ENCODE measurements at regions not wholly inside any gene's neighbourhood (a gene's known extent, or its start where the extent isn't known, plus 50 kb on each side); places are given as distances from the start of the nearest gene placed in this dataset.
"Not testable (repeated sequence)": the region's sequence is repeated elsewhere in the genome, so short reads cannot be mapped to it uniquely, and the experiment has no call there.

GRCh38 chr1:14426854-14427253 lies 171.6 kb upstream of the KAZN start:
- no peak for TF ChIP-seq CTCF (IDR thresholded peaks at IDR 0.05; ENCODE audit: low read length, missing control alignments)
- H3K4me3 ChIP-seq (replicated peaks; ENCODE audit: low read depth, low read length), result no peak overlapping the region
- DNase-seq (ENCODE audit: low read depth), result no peak

- no peak overlapping the region for H3K4me3 ChIP-seq (replicated peaks; ENCODE audit: low read depth, low read length)
- no peak for TF ChIP-seq CTCF (IDR thresholded peaks at IDR 0.05; ENCODE audit: low read length, missing control alignments)
- DNase-seq (ENCODE audit: low read depth), result no peak
These were observed 168.9 kb upstream of the KAZN start for GRCh38 chr1:14429577-14429976.

- not testable (repeated sequence) for H3K4me3 ChIP-seq (replicated peaks; ENCODE audit: low read depth, low read length); DNase-seq (ENCODE audit: low read depth)
These were observed 165.8 kb upstream of the KAZN start for GRCh38 chr1:14432728-14433127.

- no peak for DNase-seq (ENCODE audit: low read depth)
- no peak overlapping the region for H3K4me3 ChIP-seq (replicated peaks; ENCODE audit: low read depth, low read length)
- TF ChIP-seq CTCF (IDR thresholded peaks at IDR 0.05; ENCODE audit: low read length, missing control alignments), result no peak
These were observed 163.0 kb upstream of the KAZN start for GRCh38 chr1:14435368-14436023.

- H3K4me3 ChIP-seq (replicated peaks; ENCODE audit: low read depth, low read length), result no peak overlapping the region
These were observed 161.0 kb upstream of the KAZN start for GRCh38 chr1:14437417-14437918.

GRCh38 chr1:14438127-14438769 lies 160.2 kb upstream of the KAZN start:
- DNase-seq (ENCODE audit: low read depth), result no peak
- no peak for TF ChIP-seq CTCF (IDR thresholded peaks at IDR 0.05; ENCODE audit: low read length, missing control alignments)
- no peak overlapping the region for H3K4me3 ChIP-seq (replicated peaks; ENCODE audit: low read depth, low read length)

More at GRCh38 chr1:14437417-14437918, 161.0 kb upstream of the KAZN start:
- DNase-seq (ENCODE audit: low read depth), result no peak
- no peak for TF ChIP-seq CTCF (IDR thresholded peaks at IDR 0.05; ENCODE audit: low read length, missing control alignments)

- no peak overlapping the region for H3K4me3 ChIP-seq (replicated peaks; ENCODE audit: low read depth, low read length)
- no peak for TF ChIP-seq CTCF (IDR thresholded peaks at IDR 0.05; ENCODE audit: low read length, missing control alignments)
- no peak for DNase-seq (ENCODE audit: low read depth)
These were observed 159.5 kb upstream of the KAZN start for GRCh38 chr1:14439015-14439414.
